ENCODE measurements at regions not wholly inside any gene's neighbourhood (a gene's known extent, or its start where the extent isn't known, plus 50 kb on each side); places are given as distances from the start of the nearest gene placed in this dataset.

DNA sequence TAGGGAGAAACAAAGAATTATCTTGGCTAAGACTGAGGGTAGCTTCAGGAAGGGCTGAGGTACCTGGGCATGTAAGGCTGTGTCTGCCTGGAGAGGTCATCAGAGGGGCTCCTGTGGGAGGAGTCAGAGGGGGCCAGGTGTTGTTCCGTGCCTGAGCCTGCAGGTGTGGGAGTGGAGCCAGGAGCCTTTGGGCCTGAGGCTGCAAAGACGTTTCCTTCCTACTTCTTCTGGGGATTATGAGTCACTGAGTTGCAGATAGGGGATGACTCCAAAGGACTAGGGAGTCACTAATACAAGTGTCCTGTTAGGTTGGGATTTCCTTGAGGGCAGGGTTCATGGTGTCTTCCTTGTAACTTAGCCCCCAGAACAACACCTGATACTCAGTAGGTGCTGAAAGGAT is 391.1 kb downstream of the ARHGEF28 start:
- TF ChIP-seq CEBPB (IDR thresholded peaks at IDR 0.05) (no peak), EGR1 (IDR thresholded peaks at IDR 0.05) (no peak), RAD21 (IDR thresholded peaks at IDR 0.05; ENCODE audit: low read depth) (no peak), EP300 (IDR thresholded peaks at IDR 0.05; ENCODE audit: borderline replicate concordance) (no peak), FOXM1 (IDR thresholded peaks at IDR 0.05; ENCODE audit: borderline replicate concordance, low read depth) (no peak), CREB1 (IDR thresholded peaks at IDR 0.05; ENCODE audit: low read depth) (no peak), TCF12 (IDR thresholded peaks at IDR 0.05; ENCODE audit: low read depth) (no peak), TEAD4 (IDR thresholded peaks at IDR 0.05) (no peak), NFIC (IDR thresholded peaks at IDR 0.05) (no peak), YY1 (IDR thresholded peaks at IDR 0.05; ENCODE audit: low read depth) (no peak), ZBTB7A (IDR thresholded peaks at IDR 0.05; ENCODE audit: low read depth) (no peak), TAF1 (IDR thresholded peaks at IDR 0.05; ENCODE audit: low read depth) (no peak)
- TF ChIP-seq, protein P1, sequence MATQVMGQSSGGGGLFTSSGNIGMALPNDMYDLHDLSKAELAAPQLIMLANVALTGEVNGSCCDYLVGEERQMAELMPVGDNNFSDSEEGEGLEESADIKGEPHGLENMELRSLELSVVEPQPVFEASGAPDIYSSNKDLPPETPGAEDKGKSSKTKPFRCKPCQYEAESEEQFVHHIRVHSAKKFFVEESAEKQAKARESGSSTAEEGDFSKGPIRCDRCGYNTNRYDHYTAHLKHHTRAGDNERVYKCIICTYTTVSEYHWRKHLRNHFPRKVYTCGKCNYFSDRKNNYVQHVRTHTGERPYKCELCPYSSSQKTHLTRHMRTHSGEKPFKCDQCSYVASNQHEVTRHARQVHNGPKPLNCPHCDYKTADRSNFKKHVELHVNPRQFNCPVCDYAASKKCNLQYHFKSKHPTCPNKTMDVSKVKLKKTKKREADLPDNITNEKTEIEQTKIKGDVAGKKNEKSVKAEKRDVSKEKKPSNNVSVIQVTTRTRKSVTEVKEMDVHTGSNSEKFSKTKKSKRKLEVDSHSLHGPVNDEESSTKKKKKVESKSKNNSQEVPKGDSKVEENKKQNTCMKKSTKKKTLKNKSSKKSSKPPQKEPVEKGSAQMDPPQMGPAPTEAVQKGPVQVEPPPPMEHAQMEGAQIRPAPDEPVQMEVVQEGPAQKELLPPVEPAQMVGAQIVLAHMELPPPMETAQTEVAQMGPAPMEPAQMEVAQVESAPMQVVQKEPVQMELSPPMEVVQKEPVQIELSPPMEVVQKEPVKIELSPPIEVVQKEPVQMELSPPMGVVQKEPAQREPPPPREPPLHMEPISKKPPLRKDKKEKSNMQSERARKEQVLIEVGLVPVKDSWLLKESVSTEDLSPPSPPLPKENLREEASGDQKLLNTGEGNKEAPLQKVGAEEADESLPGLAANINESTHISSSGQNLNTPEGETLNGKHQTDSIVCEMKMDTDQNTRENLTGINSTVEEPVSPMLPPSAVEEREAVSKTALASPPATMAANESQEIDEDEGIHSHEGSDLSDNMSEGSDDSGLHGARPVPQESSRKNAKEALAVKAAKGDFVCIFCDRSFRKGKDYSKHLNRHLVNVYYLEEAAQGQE (IDR thresholded peaks at IDR 0.05; ENCODE audit: low read depth): no peak
- TF ChIP-seq, protein P2, sequence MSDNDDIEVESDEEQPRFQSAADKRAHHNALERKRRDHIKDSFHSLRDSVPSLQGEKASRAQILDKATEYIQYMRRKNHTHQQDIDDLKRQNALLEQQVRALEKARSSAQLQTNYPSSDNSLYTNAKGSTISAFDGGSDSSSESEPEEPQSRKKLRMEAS (IDR thresholded peaks at IDR 0.05): no peak
